ENCODE measurements at regions not wholly inside any gene's neighbourhood (a gene's known extent, or its start where the extent isn't known, plus 50 kb on each side); places are given as distances from the start of the nearest gene placed in this dataset.
A peak's percentile ranks its signal among the peaks of the same experiment; 100 is the strongest.

- no peak for TF ChIP-seq JUNB (IDR thresholded peaks at IDR 0.05; ENCODE audit: unreplicated experiment)
- no peak for TF ChIP-seq POLR2AphosphoS5 (IDR thresholded peaks at IDR 0.05; ENCODE audit: low read depth)
- no peak for TF ChIP-seq EZH2phosphoT487 (IDR thresholded peaks at IDR 0.05; ENCODE audit: unreplicated experiment)
- no peak for TF ChIP-seq ZNF462 (CRISPR knock-in tag; IDR thresholded peaks at IDR 0.05)
Observed at GRCh38 chr20:10951904-10952303, 278.1 kb upstream of the JAG1 start (continued).

- no peaks in the 10 kb centered on the region for H3K9me3 Mint-ChIP-seq
- H3K4me1 Mint-ChIP-seq: peaks cover 18% of the 10 kb centered on the region; the same call in 2 of the 3 replicates
- no peak overlapping the region for H3K4me3 Mint-ChIP-seq
- no peak for ATAC-seq
- Histone ChIP-seq H3K9me2 (ENCODE audit: insufficient read depth) (peaks cover 5% of the 10 kb centered on the region; the same call in 1 of the 2 replicates), H3K36me3 (ENCODE audit: insufficient read depth) (no peaks in the 10 kb centered on the region), H3K4me3 (no peak overlapping the region), H4K20me1 (replicated peaks; ENCODE audit: insufficient read depth) (no peaks in the 10 kb centered on the region), H3K27me3 (ENCODE audit: insufficient read depth) (no peaks in the 10 kb centered on the region), H3K27ac (ENCODE audit: low read depth) (no peak overlapping the region), H3K4me1 (ENCODE audit: insufficient read depth) (peaks cover 6% of the 10 kb centered on the region; the same call in 1 of the 2 replicates), H3F3A (replicated peaks; ENCODE audit: low read depth) (no peaks in the 10 kb centered on the region), H3K4me2 (no peak overlapping the region), H3K79me2 (replicated peaks; ENCODE audit: insufficient read depth) (no peaks in the 10 kb centered on the region), H2AFZ (peak overlapping the region; percentile 85)
- H3K36me3 Mint-ChIP-seq (ENCODE audit: low read depth): no peaks in the 10 kb centered on the region
- H3K27me3 Mint-ChIP-seq (ENCODE audit: insufficient read depth, low read depth, poor library complexity): peaks cover 2% of the 10 kb centered on the region
- TF ChIP-seq JUNB (IDR thresholded peaks at IDR 0.05; ENCODE audit: unreplicated experiment): no peak
- no peak for TF ChIP-seq ZNF331 (CRISPR knock-in tag; IDR thresholded peaks at IDR 0.05; ENCODE audit: low read depth)
- TF ChIP-seq STAT1 (IDR thresholded peaks at IDR 0.05; ENCODE audit: unreplicated experiment): no peak
- TF ChIP-seq EZH2 (IDR thresholded peaks at IDR 0.05; ENCODE audit: low read depth, unreplicated experiment): no peak
- no peak for DNase-seq (ENCODE audit: low spot score)
- no peak overlapping the region for H3K27ac Mint-ChIP-seq
Observed at GRCh38 chr20:10953437-10953836, 279.6 kb upstream of the JAG1 start.

All from GM23338 (cell line).